ENCODE measurements at regions not wholly inside any gene's neighbourhood (a gene's known extent, or its start where the extent isn't known, plus 50 kb on each side); places are given as distances from the start of the nearest gene placed in this dataset.

DNA sequence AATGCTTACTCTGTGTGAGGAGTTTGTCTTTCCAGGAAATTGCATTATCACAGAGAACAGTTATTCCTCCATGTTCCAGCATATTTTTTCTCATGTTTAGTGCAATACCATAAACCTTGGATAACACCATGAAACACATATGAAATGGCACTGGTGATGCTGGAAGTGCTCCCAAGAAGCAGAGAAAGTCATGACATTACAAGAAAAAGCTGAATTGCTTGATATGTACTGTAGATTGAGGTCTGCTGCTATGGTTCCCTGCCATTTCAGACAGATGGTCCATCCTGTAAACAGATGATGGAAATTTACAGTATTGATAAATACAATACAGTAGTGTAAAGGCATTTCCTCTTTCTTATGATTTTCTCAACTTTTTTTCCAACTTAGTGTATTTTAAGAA, 422.1 kb downstream of the LRRIQ3 start:
- DNase-seq (ENCODE audit: low read depth in 4 of 4, low spot score in 3 of 4) = no peak

GRCh38 chr1:73772941-73773340, 425.0 kb downstream of the LRRIQ3 start:
- DNase-seq (ENCODE audit: low read depth in 4 of 4, low spot score in 3 of 4) = no peak

DNA sequence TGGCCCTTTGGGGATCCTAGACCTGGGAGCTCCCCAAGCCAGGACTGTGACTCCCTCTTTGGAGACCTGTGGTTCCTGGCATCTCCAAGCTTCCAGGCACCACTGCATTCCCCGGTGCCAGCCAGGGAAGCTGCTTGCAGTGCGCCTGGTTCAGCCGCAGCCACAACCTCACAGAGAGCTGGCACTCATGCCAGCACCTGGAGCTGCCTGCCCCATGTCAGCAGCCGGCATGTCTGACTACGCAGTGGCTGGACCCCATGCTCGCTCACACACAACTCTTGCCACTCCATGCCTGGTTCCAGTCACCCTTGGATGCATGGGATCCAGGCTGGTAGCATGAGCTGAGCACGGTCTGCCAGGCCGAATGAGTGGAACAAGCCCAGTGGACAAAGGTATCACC, 426.6 kb downstream of the LRRIQ3 start:
- DNase-seq (ENCODE audit: low read depth in 4 of 4, low spot score in 3 of 4) = no peak

DNA sequence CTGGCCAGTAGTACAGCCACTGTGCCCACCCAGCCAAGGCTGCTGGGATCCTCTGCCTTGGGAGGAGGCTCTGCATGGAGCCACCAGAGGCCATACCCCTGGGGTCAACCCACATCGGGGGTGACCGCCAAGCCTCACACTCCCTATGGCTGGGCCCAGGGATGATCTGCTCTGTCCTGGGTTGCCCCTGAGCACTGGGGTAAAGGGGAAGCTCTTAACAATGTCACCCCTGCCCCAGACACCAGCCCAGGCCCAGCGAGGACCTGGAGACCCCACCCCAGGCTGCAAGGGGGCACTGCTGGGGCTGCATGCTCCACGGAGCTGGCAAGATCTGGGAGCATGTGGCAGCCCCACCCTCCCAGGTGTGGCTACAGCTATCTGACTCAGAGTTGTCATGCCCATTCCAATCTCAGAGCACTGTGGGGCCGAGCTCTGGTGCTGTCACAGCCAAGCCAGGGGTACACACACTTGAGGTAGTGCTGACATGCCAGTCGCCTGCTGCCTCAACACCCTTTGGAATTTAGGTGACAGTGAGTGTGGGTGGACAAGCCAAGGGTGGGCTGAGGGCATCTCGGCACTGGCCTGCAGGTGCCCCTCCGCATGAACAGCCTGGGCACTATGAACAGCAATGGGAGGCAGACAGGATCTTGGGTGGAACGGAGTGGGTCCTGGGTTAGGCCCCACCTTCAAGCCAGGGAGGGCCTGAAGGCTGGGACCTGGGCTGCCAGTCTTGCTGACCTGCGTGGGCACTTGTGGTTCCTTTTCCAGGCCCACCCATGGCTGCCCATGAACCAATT, 427.7 kb downstream of the LRRIQ3 start:
- DNase-seq (ENCODE audit: low read depth in 4 of 4, low spot score in 3 of 4) = no peak

DNA sequence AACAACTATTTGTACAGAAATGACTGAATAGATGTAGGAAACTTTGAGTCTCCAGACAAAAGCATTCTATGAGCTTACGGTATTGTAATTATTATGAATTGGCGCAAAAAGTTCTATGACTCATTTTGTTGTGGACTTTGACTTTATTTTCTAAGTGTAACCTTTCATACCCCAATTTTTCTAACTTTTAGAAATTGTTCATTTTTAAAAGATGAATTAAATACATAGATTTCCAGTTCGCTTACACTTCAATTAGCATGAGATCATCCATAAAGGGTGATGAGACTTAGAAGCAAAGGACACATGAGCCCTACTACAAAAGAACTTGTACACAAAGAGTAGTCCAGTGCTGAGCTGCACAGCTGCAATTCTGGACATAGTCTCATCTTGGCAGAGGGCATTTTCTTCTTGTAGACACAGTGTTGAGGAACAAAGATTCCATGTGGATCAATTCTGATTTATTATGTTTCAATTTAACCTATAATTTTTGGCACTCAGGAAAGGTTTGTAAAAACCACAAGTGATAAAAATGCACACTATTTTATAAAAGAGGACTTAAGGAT, 431.1 kb downstream of the LRRIQ3 start:
- DNase-seq (ENCODE audit: low read depth in 4 of 4, low spot score in 3 of 4) = no peak

GRCh38 chr1:73765551-73766233, 432.3 kb downstream of the LRRIQ3 start:
- DNase-seq (ENCODE audit: low read depth in 4 of 4, low spot score in 3 of 4) = no peak

DNA sequence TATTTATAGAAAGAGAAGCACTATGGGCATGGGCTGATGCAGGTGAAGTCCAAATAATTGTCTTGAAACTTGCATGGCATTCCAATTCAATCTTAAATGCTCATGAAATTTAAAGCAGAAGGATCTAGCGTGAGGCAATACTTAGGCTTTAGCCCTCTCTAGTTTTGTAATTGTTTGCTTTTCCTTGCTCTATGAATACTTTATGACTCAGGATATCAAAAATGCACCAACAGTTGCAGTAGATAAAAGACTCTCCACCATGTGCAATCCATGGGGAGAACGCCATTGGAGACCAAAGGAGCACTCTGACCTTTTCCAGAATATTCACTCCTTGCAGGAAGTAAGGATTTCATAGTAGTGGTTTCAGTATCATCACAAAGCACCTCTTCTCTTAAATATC, 436.4 kb downstream of the LRRIQ3 start:
- no peak for DNase-seq (ENCODE audit: low read depth in 4 of 4, low spot score in 3 of 4)

DNA sequence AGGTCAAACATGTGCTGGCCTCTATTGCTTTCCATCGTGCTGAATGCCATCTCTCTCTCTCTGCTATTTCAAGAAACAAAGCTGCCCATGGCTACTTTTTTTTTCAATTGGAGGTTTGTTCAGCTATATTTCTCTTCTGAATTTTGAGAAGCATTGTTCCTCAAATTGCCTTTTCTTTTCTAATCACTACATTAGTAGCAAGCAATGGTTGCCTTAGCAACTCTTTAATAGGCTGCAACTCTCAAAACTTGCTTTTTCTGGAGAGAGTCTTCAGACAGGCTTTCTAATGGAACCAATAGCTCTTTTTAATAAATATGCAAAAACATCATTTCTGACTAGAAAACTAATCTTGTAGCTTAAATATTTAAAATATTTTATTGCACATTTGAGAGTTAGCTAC, 439.0 kb downstream of the LRRIQ3 start:
- no peak for DNase-seq (ENCODE audit: low read depth in 4 of 4, low spot score in 3 of 4)

DNA sequence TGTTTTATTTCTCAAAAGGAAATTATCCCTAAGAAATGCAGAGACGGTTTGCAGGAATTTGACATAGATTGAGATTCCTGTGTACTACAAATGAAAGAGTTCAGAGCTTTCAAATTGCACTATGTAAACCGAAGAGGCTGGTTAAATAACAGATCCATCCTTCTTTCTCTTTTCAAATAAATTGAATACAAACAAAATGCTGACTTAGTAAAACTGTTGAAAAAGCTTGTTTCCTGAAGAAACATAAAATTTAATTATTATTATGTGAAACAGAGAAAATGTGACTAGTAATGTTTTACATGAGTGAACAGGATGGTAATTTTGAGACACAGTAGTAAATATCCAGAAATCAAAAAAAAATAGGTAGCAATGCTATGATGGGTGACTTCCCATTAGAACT, 441.2 kb downstream of the LRRIQ3 start:
- DNase-seq (ENCODE audit: low read depth in 4 of 4, low spot score in 3 of 4) = no peak

GRCh38 chr1:73755649-73756048, 442.3 kb downstream of the LRRIQ3 start:
- no peak for DNase-seq (ENCODE audit: low read depth in 4 of 4, low spot score in 3 of 4)

DNA sequence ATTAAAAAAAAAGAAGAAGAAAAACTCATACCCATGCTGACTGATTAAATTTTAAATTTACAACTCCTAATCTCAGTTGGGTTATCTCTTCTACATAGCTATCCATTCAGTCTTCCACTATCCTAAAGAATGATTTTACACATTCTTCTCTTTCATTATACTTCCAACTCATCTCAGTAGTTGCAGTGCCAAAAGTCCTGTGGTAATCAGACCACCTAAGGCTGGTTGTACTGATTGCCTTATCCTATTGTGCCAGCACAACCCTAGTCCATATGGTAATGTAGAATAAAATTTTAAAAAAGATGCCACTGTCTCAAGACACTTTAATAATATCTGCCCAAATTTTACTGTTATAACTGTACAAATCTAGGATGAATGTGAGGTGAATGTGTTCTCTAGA, 448.0 kb downstream of the LRRIQ3 start:
- DNase-seq (ENCODE audit: low read depth in 4 of 4, low spot score in 3 of 4) = no peak

- DNase-seq (ENCODE audit: low read depth in 4 of 4, low spot score in 3 of 4) = no peak
Measured at GRCh38 chr1:73744985-73745384, 453.0 kb downstream of the LRRIQ3 start.

DNA sequence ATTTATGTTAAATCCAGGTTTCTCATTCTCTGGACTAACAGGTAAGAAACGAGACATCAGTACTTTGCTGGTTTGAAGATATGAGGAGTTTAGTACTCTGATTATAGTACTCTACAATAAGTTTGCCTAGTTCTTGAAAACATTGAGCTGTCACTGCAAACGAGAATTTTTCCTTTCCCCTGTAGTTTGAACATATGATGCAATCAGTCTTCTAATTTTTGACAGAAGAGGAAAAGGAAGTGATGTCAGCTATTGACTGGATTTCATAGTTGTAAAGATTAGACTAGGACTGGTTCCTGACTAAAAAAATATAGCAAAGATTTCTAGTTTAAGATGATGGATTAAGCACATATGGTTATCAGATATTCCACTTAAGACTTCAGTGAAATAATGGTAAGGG, 461.9 kb downstream of the LRRIQ3 start:
- DNase-seq (ENCODE audit: low read depth in 4 of 4, low spot score in 3 of 4) = no peak

- DNase-seq (ENCODE audit: low read depth in 4 of 4, low spot score in 3 of 4) = no peak
Measured at GRCh38 chr1:73727036-73727435, 470.9 kb downstream of the LRRIQ3 start.

DNA sequence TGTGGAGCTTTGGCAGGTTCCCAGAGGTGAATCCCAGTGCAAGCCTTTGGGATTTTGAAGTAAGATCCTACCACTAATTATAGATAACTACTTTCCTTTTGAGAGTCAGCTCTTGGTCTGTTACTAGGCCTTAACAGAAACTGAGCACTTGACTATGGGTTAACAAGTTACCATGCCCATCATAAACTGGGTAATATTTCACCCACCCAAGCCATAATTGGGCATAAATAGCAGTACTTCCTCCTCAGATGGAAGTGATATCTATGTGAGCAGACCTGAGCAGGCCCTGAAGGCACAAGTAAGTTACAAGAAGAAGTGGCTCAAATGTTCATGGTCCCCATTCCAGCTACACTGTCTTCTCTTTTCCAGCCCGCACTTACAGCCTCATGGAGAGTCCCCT, 475.9 kb downstream of the LRRIQ3 start:
- DNase-seq (ENCODE audit: low read depth in 4 of 4, low spot score in 3 of 4) = no peak

DNA sequence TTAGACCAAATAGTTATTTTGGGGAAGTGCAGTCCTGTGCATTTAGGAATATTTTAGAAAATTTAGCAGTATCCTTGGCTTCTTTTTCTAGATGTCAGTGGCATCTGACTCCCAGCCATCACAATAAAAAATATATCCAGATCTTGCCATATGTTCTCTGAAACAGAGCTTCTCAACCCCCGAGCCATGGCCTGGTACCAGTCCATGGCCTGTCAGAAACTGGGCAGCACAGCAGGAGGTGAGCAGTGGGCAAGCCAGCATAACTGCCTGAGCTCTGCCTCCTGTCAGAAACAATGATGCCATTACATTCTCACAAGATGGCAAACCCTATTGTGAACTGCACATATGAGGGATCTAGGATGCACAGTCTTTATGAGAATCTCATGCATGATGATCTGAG, 480.0 kb downstream of the LRRIQ3 start:
- no peak for DNase-seq (ENCODE audit: low read depth in 4 of 4, low spot score in 3 of 4)

- no peak for DNase-seq (ENCODE audit: low read depth in 4 of 4, low spot score in 3 of 4)
Measured at GRCh38 chr1:73711089-73711488, 486.9 kb downstream of the LRRIQ3 start.

- no peak for DNase-seq (ENCODE audit: low read depth in 4 of 4, low spot score in 3 of 4)
Measured at GRCh38 chr1:73701826-73702225, 496.1 kb downstream of the LRRIQ3 start.

- DNase-seq (ENCODE audit: low read depth in 4 of 4, low spot score in 3 of 4) = no peak
Measured at GRCh38 chr1:73676186-73676585, 521.8 kb downstream of the LRRIQ3 start.

DNA sequence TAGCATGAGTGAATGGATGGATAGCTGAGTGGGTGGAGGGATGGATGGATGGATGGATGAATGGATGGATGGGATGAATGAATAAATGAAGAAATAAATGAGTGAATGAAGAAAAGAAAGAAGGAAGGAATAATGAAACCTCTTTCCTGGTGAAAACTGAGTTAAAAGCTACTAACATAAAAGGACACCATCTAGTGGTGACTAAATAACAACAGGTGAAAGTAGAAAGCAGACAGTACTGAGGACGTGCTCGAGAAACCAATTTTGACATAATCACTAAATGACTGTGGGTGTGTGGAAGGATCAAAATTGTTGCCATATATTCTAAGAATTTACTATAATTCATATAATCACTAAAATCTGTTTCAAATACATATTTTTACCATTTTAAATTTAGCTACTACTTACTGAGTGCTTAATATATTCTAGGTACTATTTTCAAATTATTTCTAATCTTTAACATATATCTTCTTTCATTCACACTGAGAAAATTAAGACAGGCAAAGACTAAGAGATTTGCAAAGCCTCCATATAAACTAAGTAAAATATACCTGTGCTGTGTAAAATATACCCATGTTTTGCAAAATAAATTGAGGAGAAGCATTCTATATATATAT, 522.9 kb downstream of the LRRIQ3 start:
- no peak for DNase-seq (ENCODE audit: low read depth in 4 of 4, low spot score in 3 of 4)

- DNase-seq (ENCODE audit: low read depth in 4 of 4, low spot score in 3 of 4) = no peak
Measured at GRCh38 chr1:73673971-73674370, 524.0 kb downstream of the LRRIQ3 start.

GRCh38 chr1:73671530-73671929, 526.4 kb downstream of the LRRIQ3 start:
- DNase-seq (ENCODE audit: low read depth in 4 of 4, low spot score in 3 of 4) = no peak
